Neural progenitor cell (in vitro differentiated cells): ENCODE measurements at regions not wholly inside any gene's neighbourhood (a gene's known extent, or its start where the extent isn't known, plus 50 kb on each side); places are given as distances from the start of the nearest gene placed in this dataset.

ENCODE experiments used
- DNase-seq: peaks from one replicate; pipeline ENCODE4 v3.0.0-alpha.2; 2016; ENCODE audit warnings: low spot score
- H2AFZ ChIP-seq: fragments of 200-600 bp; sonication (generic); replicated peaks from 2 replicates; pipeline ENCODE4 v1.6.1; 2016; ENCODE audit warnings: antibody characterized with exemption
- H3F3A ChIP-seq: fragments of 200-600 bp; sonication (generic); 2 replicates; pipeline ENCODE4 v1.6.1; 2016; ENCODE audit warnings: antibody characterized with exemption, low read depth
- H3K27ac ChIP-seq: fragments of 200-600 bp; sonication (generic); 2 replicates; pipeline ENCODE4 v1.5.1; 2016; ENCODE audit warnings: mild to moderate bottlenecking
- H3K27me3 ChIP-seq: fragments of 200-600 bp; sonication (generic); 2 replicates; pipeline ENCODE4 v1.6.1; 2016; ENCODE audit warnings: mild to moderate bottlenecking, moderate library complexity
- H3K36me3 ChIP-seq: fragments of 200-600 bp; sonication (generic); 2 replicates; pipeline ENCODE4 v1.5.1; 2016
- H3K4me1 ChIP-seq: fragments of 200-600 bp; sonication (generic); 2 replicates; pipeline ENCODE4 v1.6.1; 2016; ENCODE audit warnings: mixed run types
- H3K4me2 ChIP-seq: fragments of 200-600 bp; sonication (generic); 2 replicates; pipeline ENCODE4 v1.6.1; 2016
- H3K4me3 ChIP-seq: fragments of 200-600 bp; sonication (generic); 2 replicates; pipeline ENCODE4 v1.5.1; 2016
- H3K79me2 ChIP-seq: fragments of 200-600 bp; sonication (generic); 2 replicates; pipeline ENCODE4 v1.6.1; 2016; ENCODE audit warnings: low read depth
- H3K9ac ChIP-seq: fragments of 200-600 bp; sonication (generic); 2 replicates; pipeline ENCODE4 v1.6.1; 2016
- H3K9me3 ChIP-seq: fragments of 200-600 bp; sonication (generic); 2 replicates; pipeline ENCODE4 v1.5.1; 2016; ENCODE audit warnings: low read depth
- H4K20me1 ChIP-seq: fragments of 200-600 bp; sonication (generic); 2 replicates; pipeline ENCODE4 v1.6.1; 2016; ENCODE audit warnings: low read depth
- H3K27ac Mint-ChIP-seq: 3 replicates; pipeline ENCODE4 v1.8.0; 2021; ENCODE audit warnings: mixed read lengths
- H3K27me3 Mint-ChIP-seq: 2 replicates; pipeline ENCODE4 v1.8.0; 2022; ENCODE audit warnings: low read depth, mild to moderate bottlenecking, inconsistent platforms, moderate library complexity, mixed read lengths; ENCODE audit not compliant: insufficient read depth
- H3K36me3 Mint-ChIP-seq: 3 replicates; pipeline ENCODE4 v1.8.0; 2021; ENCODE audit warnings: mixed read lengths
- H3K4me1 Mint-ChIP-seq: 3 replicates; pipeline ENCODE4 v1.8.0; 2021; ENCODE audit warnings: mixed read lengths
- H3K4me3 Mint-ChIP-seq: 3 replicates; pipeline ENCODE4 v1.8.0; 2021; ENCODE audit warnings: mild to moderate bottlenecking, moderate library complexity, mixed read lengths
- H3K9me3 Mint-ChIP-seq: 3 replicates; pipeline ENCODE4 v1.8.0; 2020; ENCODE audit warnings: mixed read lengths
- EZH2 ChIP-seq: fragments of 200-600 bp; sonication (generic); IDR thresholded peaks from 2 replicates; pipeline ENCODE4 v1.6.1; 2017; ENCODE audit warnings: antibody characterized with exemption, mild to moderate bottlenecking, moderate library complexity
- EZH2phosphoT487 ChIP-seq: fragments of 200-600 bp; sonication (generic); IDR thresholded peaks from 2 replicates; pipeline ENCODE4 v1.6.1; 2017; ENCODE audit warnings: antibody characterized with exemption
- TF ChIP-seq, protein P1 (sequence below): fragments of 200-600 bp; sonication (generic); IDR thresholded peaks from 2 replicates; pipeline ENCODE4 v1.5.1; 2017; ENCODE audit warnings: antibody characterized with exemption, mild to moderate bottlenecking

DNA sequence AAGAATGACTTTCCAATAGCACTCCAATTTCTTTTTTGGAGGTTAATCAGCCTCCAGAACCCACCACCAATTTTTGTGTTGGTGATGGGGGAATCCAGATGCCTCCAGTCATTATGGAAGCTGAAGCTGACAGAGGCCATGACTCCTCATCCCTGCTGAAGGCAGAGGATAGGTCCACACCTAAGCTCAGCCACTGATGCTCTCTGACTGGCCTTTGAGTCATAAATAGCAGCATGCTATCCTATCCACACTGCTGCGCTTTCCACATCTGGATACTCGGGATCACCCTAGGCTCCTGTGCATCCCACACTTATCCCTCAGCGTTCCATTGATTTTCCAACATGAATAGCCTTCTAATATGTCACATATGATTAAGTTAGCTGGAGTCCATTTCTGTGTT, 124.2 kb downstream of the TES start:
- H3K27ac Mint-ChIP-seq = no peak overlapping the region
- no peak overlapping the region for H3K4me2 ChIP-seq
- H3K4me3 Mint-ChIP-seq = no peak overlapping the region
- H3K27ac ChIP-seq = no peak overlapping the region
- H3K27me3 ChIP-seq = no peaks in the 10 kb centered on the region
- no peak for TF ChIP-seq EZH2
- no peak for TF ChIP-seq EZH2phosphoT487
- TF ChIP-seq, protein P1, sequence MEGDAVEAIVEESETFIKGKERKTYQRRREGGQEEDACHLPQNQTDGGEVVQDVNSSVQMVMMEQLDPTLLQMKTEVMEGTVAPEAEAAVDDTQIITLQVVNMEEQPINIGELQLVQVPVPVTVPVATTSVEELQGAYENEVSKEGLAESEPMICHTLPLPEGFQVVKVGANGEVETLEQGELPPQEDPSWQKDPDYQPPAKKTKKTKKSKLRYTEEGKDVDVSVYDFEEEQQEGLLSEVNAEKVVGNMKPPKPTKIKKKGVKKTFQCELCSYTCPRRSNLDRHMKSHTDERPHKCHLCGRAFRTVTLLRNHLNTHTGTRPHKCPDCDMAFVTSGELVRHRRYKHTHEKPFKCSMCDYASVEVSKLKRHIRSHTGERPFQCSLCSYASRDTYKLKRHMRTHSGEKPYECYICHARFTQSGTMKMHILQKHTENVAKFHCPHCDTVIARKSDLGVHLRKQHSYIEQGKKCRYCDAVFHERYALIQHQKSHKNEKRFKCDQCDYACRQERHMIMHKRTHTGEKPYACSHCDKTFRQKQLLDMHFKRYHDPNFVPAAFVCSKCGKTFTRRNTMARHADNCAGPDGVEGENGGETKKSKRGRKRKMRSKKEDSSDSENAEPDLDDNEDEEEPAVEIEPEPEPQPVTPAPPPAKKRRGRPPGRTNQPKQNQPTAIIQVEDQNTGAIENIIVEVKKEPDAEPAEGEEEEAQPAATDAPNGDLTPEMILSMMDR = no peak
- no peak overlapping the region for H3K4me3 ChIP-seq
- H3K9me3 Mint-ChIP-seq = no peaks in the 10 kb centered on the region
- no peaks in the 10 kb centered on the region for H4K20me1 ChIP-seq
- H3K27me3 Mint-ChIP-seq = no peaks in the 10 kb centered on the region
- no peaks in the 10 kb centered on the region for H3F3A ChIP-seq
- no peaks in the 10 kb centered on the region for H3K9me3 ChIP-seq
- H3K4me1 Mint-ChIP-seq = peaks cover 4% of the 10 kb centered on the region
- H3K36me3 ChIP-seq = no peaks in the 10 kb centered on the region
- H3K36me3 Mint-ChIP-seq = no peaks in the 10 kb centered on the region
- no peaks in the 10 kb centered on the region for H3K4me1 ChIP-seq
- no peak for DNase-seq
- H3K9ac ChIP-seq = no peak overlapping the region
- H2AFZ ChIP-seq = no peak overlapping the region
- H3K79me2 ChIP-seq = no peaks in the 10 kb centered on the region

DNA sequence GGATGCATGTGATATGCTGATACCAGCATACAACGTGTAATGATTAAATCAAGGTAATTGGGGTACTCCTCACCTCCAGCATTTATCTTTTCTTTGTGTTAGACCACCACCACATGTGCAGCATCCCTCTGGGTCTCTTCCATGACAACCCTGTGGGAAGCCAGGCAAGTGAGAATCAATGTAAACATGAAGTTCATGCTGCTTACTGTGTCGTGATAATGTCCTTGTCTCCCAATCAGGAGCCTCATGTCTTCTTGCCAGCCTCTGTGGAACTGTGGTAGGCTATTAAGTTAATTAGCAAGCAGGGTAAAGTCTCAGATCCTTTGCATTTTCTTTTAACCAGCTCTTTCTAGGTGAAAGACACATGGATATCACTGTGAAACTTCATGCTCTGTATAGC, 126.7 kb downstream of the TES start:
- no peaks in the 10 kb centered on the region for H3F3A ChIP-seq
- no peak overlapping the region for H2AFZ ChIP-seq
- no peaks in the 10 kb centered on the region for H3K27me3 ChIP-seq
- Mint-ChIP-seq H3K27ac (no peak overlapping the region), H3K4me3 (no peak overlapping the region), H3K27me3 (no peaks in the 10 kb centered on the region), H3K4me1 (peaks cover 4% of the 10 kb centered on the region), H3K9me3 (no peaks in the 10 kb centered on the region), H3K36me3 (no peaks in the 10 kb centered on the region)
- H3K4me3 ChIP-seq = no peak overlapping the region
- no peaks in the 10 kb centered on the region for H4K20me1 ChIP-seq
- no peak for DNase-seq
- H3K4me2 ChIP-seq = no peak overlapping the region
- no peak overlapping the region for H3K27ac ChIP-seq
- H3K9me3 ChIP-seq = no peaks in the 10 kb centered on the region
- no peaks in the 10 kb centered on the region for H3K36me3 ChIP-seq
- TF ChIP-seq EZH2 (no peak), EZH2phosphoT487 (no peak)
- TF ChIP-seq, protein P1 = no peak
- no peaks in the 10 kb centered on the region for H3K79me2 ChIP-seq
- no peak overlapping the region for H3K9ac ChIP-seq
- H3K4me1 ChIP-seq = no peaks in the 10 kb centered on the region

DNA sequence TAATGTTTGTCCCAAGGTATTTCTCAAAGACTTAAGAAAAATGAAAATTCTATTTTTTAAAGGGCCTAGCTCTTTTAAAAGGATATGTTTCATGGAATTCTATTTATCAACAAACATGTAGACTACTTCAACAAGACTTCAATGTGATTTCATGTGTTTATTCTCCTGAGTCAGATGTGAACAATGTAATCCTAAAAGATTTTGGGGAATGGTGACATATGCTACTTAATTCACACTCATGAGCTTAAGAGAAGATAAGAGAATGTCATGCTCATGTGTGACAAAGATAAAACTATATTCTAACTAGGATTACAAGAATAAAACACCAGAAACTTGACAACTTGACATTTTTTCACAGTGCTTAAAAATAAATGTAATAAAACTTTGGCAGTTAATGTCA, 127.5 kb downstream of the TES start:
- Histone ChIP-seq H3K27me3 (no peaks in the 10 kb centered on the region), H3K36me3 (no peaks in the 10 kb centered on the region), H4K20me1 (no peaks in the 10 kb centered on the region), H3K9ac (no peak overlapping the region), H3K79me2 (no peaks in the 10 kb centered on the region), H3K4me3 (no peak overlapping the region), H3F3A (no peaks in the 10 kb centered on the region), H3K4me1 (no peaks in the 10 kb centered on the region), H3K4me2 (no peak overlapping the region), H2AFZ (no peak overlapping the region), H3K9me3 (no peaks in the 10 kb centered on the region), H3K27ac (no peak overlapping the region)
- no peak for DNase-seq
- H3K27me3 Mint-ChIP-seq = no peaks in the 10 kb centered on the region
- peaks cover 4% of the 10 kb centered on the region for H3K4me1 Mint-ChIP-seq
- H3K27ac Mint-ChIP-seq = no peak overlapping the region
- no peak overlapping the region for H3K4me3 Mint-ChIP-seq
- no peak for TF ChIP-seq EZH2
- no peaks in the 10 kb centered on the region for H3K36me3 Mint-ChIP-seq
- no peaks in the 10 kb centered on the region for H3K9me3 Mint-ChIP-seq

DNA sequence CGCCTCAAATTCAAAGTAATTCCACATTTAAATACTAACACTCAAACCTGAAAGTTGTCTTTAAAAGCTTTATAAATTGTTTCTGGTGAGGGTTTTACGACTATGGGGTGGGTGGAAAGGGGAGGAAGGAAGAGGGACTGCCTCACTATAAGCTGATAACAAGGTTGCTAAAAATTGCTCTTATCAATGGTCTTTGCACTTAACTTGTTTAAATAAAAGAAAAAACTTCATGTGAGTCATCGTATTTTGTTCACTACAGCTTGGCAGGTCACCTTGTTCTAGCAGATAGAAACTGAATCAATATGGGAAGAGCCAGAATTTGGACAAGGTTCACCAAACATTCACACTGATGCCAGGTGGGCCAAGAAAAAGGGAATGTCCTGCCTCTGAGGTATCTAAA, 129.2 kb downstream of the TES start:
- Histone ChIP-seq H3K9ac (no peak overlapping the region), H3K27me3 (no peaks in the 10 kb centered on the region), H4K20me1 (no peaks in the 10 kb centered on the region), H3K79me2 (no peaks in the 10 kb centered on the region), H3K4me1 (no peaks in the 10 kb centered on the region), H3K9me3 (no peaks in the 10 kb centered on the region), H3F3A (no peaks in the 10 kb centered on the region), H2AFZ (no peak overlapping the region), H3K27ac (no peak overlapping the region), H3K36me3 (no peaks in the 10 kb centered on the region), H3K4me3 (no peak overlapping the region), H3K4me2 (no peak overlapping the region)
- TF ChIP-seq, protein P1 = no peak
- TF ChIP-seq EZH2 (no peak), EZH2phosphoT487 (no peak)
- peaks cover 2% of the 10 kb centered on the region for H3K9me3 Mint-ChIP-seq
- no peak overlapping the region for H3K27ac Mint-ChIP-seq
- H3K36me3 Mint-ChIP-seq = no peaks in the 10 kb centered on the region
- H3K4me1 Mint-ChIP-seq = peaks cover 4% of the 10 kb centered on the region
- no peak overlapping the region for H3K4me3 Mint-ChIP-seq
- no peaks in the 10 kb centered on the region for H3K27me3 Mint-ChIP-seq
- no peak for DNase-seq
